GM12878 (cell line): ENCODE measurements at regions not wholly inside any gene's neighbourhood (a gene's known extent, or its start where the extent isn't known, plus 50 kb on each side); places are given as distances from the start of the nearest gene placed in this dataset.

ENCODE experiments used
- ATAC-seq: fragments of 200-7000 bp; cut with Tn5 transposase; 3 replicates; pipeline ENCODE4 v1.9.1; 2020; ENCODE audit warnings: mild to moderate bottlenecking, moderate library complexity
- BruUV-seq: library from RNA; stranded (reverse); fragments of 400-500 nt; replicated peaks from 2 replicates; lab custom pipeline; 2021; lab: Mats Ljungman, UMichigan
- CTCF ChIA-PET: fragments of 300-600 bp; sonication (Branson Sonifier 250); formaldehyde crosslinking; extraction: SDS; loops from one replicate; lab custom pipeline; 2021; ENCODE audit warnings: inconsistent platforms; lab: Yijun Ruan, JAX
- POLR2A ChIA-PET: fragments of 350-600 bp; formaldehyde crosslinking; extraction: SDS; loops from one replicate; lab custom pipeline; 2021; ENCODE audit warnings: inconsistent platforms; lab: Charles Lee
- RAD21 ChIA-PET: fragments of 300-600 bp; sonication (Branson Sonifier 250); formaldehyde crosslinking; loops from one replicate; lab custom pipeline; 2023; ENCODE audit warnings: antibody characterized with exemption; ENCODE audit not compliant: unreplicated experiment; lab: Charles Lee
- SMC1A ChIA-PET: fragments of 300-600 bp; sonication (Branson Sonifier 250); formaldehyde crosslinking; loops from one replicate; lab custom pipeline; 2023; ENCODE audit not compliant: unreplicated experiment, uncharacterized antibody; lab: Charles Lee
- DNase-seq: peaks from one replicate; pipeline ENCODE4 v3.0.0-alpha.2; 2011; ENCODE audit warnings: low read depth, low spot score
- FAIRE-seq: peaks from 3 replicates; lab custom pipeline; 2011; peaks lifted over from hg19 to GRCh38; lab: Jason Lieb, UNC
- H2AFZ ChIP-seq: 2 replicates; pipeline ENCODE4 v1.6.0; 2011; ENCODE audit warnings: low read depth, low read length, control low read depth; ENCODE audit not compliant: control insufficient read depth
- H3K27ac ChIP-seq: 2 replicates; pipeline ENCODE4 v1.5.1; 2011; ENCODE audit warnings: control low read depth; ENCODE audit not compliant: control insufficient read depth, insufficient read depth
- H3K27me3 ChIP-seq, 2 experiments: replicated peaks in 1 of 2; 2 replicates each; pipeline versions ENCODE4 v1.6.0 to v1.6.1; 2011; ENCODE audit warnings: low read length in 1 of 2; ENCODE audit not compliant: control insufficient read depth in 2 of 2, insufficient read depth in 2 of 2
- H3K36me3 ChIP-seq, 2 experiments: 2 replicates each; pipeline ENCODE4 v1.5.1; 2011; ENCODE audit warnings: low read length in 1 of 2; ENCODE audit not compliant: control insufficient read depth in 2 of 2, insufficient read depth in 2 of 2
- H3K4me1 ChIP-seq: 2 replicates; pipeline ENCODE4 v1.6.1; 2011; ENCODE audit warnings: mild to moderate bottlenecking, low read length, moderate library complexity, mixed read lengths; ENCODE audit not compliant: control insufficient read depth, insufficient read depth
- H3K4me2 ChIP-seq: 2 replicates; pipeline ENCODE4 v1.6.0; 2011; ENCODE audit warnings: control low read depth; ENCODE audit not compliant: control insufficient read depth, insufficient read depth
- H3K4me3 ChIP-seq: fragments of 200-600 bp; sonication (generic); 2 replicates; pipeline ENCODE4 v1.5.1; 2016
- H3K79me2 ChIP-seq: 2 replicates; pipeline ENCODE4 v1.6.0; 2011; ENCODE audit warnings: low read length; ENCODE audit not compliant: control insufficient read depth, insufficient read depth
- H3K9ac ChIP-seq: 2 replicates; pipeline ENCODE4 v1.8.0; 2011; ENCODE audit warnings: low read length, control low read depth, mixed read lengths; ENCODE audit not compliant: control insufficient read depth, insufficient read depth
- H3K9me3 ChIP-seq: replicated peaks from 3 replicates; pipeline ENCODE4 v1.5.1; 2011; ENCODE audit warnings: mild to moderate bottlenecking, low read length; ENCODE audit not compliant: control insufficient read depth, insufficient read depth
- H4K20me1 ChIP-seq: 2 replicates; pipeline ENCODE4 v1.6.0; 2011; ENCODE audit not compliant: control insufficient read depth, insufficient read depth
- BMI1 ChIP-seq: fragments of 450-650 bp; IDR thresholded peaks from 2 replicates; pipeline ENCODE4 v1.6.1; 2016; ENCODE audit warnings: mild to moderate bottlenecking, moderate library complexity, borderline replicate concordance
- CUX1 ChIP-seq: IDR thresholded peaks from 2 replicates; pipeline ENCODE4 v1.6.1; 2012; ENCODE audit warnings: improper control_type of control experiment, low read depth, low read length; ENCODE audit not compliant: insufficient replicate concordance
- ETV6 ChIP-seq, 2 experiments: fragments of 450-650 bp in 1 of 2; IDR thresholded peaks in 1 of 2; conservative IDR thresholded peaks in 1 of 2; 2 replicates each; pipeline ENCODE4 v1.6.1; 2014; ENCODE audit warnings: antibody characterized with exemption in 1 of 2, borderline replicate concordance in 1 of 2, low read depth in 1 of 2, mild to moderate bottlenecking in 1 of 2, moderate library complexity in 1 of 2
- IKZF1 ChIP-seq: fragments of 450-650 bp; conservative IDR thresholded peaks from 2 replicates; pipeline ENCODE4 v1.6.1; 2017; ENCODE audit warnings: antibody characterized with exemption, mild to moderate bottlenecking
- MLLT1 ChIP-seq: fragments of 450-650 bp; IDR thresholded peaks from 2 replicates; pipeline ENCODE4 v1.6.1; 2016; ENCODE audit warnings: mild to moderate bottlenecking
- NKRF ChIP-seq: fragments of 450-650 bp; conservative IDR thresholded peaks from 2 replicates; pipeline ENCODE4 v1.6.1; 2017; ENCODE audit warnings: mild to moderate bottlenecking, moderate library complexity
- ZNF592 ChIP-seq: fragments of 450-650 bp; IDR thresholded peaks from 2 replicates; pipeline ENCODE4 v1.6.1; 2017; ENCODE audit warnings: mild to moderate bottlenecking, moderate library complexity
- WGBS: methylation state at CpG from one replicate; pipeline ENCODE4 v1.1.6; 2016; ENCODE audit warnings: low lambda C conversion rate; ENCODE audit not compliant: insufficient replicate concordance, insufficient coverage; ENCODE audit errors: missing lambda C conversion rate; 5-methylcytosine and 5-hydroxymethylcytosine counted together
- in situ Hi-C: fragments of 300-500 bp; cut with MboI; formaldehyde crosslinking; loops from 9 replicates; pipeline ENCODE4 v1.14.3; 2018; ENCODE audit warnings: mixed read lengths
- intact Hi-C: fragments of 100-400 bp; cut with micrococcal nuclease; formaldehyde crosslinking; loops from one replicate; pipeline ENCODE4 v1.14.2; 2022; ENCODE audit not compliant: unreplicated experiment

GRCh38 chr6:84862843-84863242, 98.4 kb upstream of the TBX18 start:
- POLR2A ChIA-PET, result no interaction called here
- intact Hi-C loops, result no loop called here
- H4K20me1 ChIP-seq, result no peaks in the 10 kb centered on the region
- H2AFZ ChIP-seq, result no peak overlapping the region
- no peak overlapping the region for H3K27ac ChIP-seq
- SMC1A ChIA-PET, result no interaction called here
- in situ Hi-C loops, result no loop called here
- 0% methylated on average over 1 of the region's 1 CpG for WGBS
- H3K4me1 ChIP-seq, result no peaks in the 10 kb centered on the region
- DNase-seq (no peak), FAIRE-seq (no peak), ATAC-seq (no peak)
- H3K4me2 ChIP-seq, result no peak overlapping the region
- no peaks in the 10 kb centered on the region for H3K79me2 ChIP-seq
- no TSS peak for BruUV-seq
- CTCF ChIA-PET, result no interaction called here
- H3K27me3 ChIP-seq, result no peaks in the 10 kb centered on the region
- no peaks in the 10 kb centered on the region for H3K9me3 ChIP-seq
- RAD21 ChIA-PET, result no interaction called here
- TF ChIP-seq ETV6 (conservative IDR thresholded peaks at IDR 0.05 in 1 of 2, IDR thresholded peaks at IDR 0.05 in 1 of 2; ENCODE audit: borderline replicate concordance in 1 of 2, low read depth in 1 of 2), result no peak
- TF ChIP-seq IKZF1, result no peak
- TF ChIP-seq MLLT1, result no peak
- no peak for TF ChIP-seq BMI1
- TF ChIP-seq CUX1, result no peak
- no peak for TF ChIP-seq NKRF
- no peak for TF ChIP-seq ZNF592
- TF ChIP-seq, all 136 proteins: peak for 0
- Histone ChIP-seq H3K36me3 (no peaks in the 10 kb centered on the region), H3K4me3 (no peak overlapping the region), H3K9ac (no peak overlapping the region)
